ENCODE measurements at regions not wholly inside any gene's neighbourhood (a gene's known extent, or its start where the extent isn't known, plus 50 kb on each side); places are given as distances from the start of the nearest gene placed in this dataset.

- DNase-seq, result no peak
These were observed 156.5 kb downstream of the ERCC6L2 start for GRCh38 chr9:96031916-96032534.

GRCh38 chr9:96031366-96031824, 155.9 kb downstream of the ERCC6L2 start:
- peak; percentile 73 for DNase-seq

DNA sequence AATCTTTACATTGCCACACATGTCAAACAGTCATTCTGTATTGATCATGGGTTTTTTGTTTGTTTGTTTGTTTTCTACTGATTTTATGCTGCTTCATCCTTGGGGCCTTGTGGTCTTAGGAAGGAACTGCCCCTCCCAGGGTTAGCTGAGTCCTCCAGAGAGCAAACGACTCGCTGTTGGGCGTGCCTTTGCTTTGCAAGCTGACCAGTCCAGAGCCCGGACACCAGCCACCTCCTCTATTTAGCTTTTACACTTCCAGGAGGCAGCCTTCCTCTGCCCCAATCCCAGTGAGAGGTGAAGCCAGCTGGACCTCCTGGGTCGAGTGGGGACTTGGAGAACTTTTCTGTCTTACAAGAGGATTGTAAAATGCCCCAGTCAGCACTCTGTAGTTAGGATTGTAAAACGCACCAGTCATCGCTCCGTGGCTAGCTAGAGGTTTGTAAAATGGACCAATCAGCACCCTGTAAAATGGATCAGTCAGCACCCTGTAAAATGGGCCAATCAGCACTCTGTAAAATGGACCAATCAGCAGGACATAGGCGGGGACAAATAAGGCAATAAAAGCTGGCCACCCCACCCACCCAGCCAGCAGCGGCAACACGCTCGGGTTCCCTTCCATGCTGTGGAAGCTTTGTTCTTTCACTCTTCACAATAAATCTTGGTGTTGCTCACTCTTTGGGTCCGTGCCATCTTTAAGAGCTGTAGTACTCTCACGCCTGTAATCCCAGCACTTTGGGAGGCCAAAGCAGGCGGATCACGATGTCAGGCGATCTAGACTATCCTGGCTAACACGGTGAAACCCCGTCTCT, 154.4 kb downstream of the ERCC6L2 start:
- no peak for DNase-seq

DNA sequence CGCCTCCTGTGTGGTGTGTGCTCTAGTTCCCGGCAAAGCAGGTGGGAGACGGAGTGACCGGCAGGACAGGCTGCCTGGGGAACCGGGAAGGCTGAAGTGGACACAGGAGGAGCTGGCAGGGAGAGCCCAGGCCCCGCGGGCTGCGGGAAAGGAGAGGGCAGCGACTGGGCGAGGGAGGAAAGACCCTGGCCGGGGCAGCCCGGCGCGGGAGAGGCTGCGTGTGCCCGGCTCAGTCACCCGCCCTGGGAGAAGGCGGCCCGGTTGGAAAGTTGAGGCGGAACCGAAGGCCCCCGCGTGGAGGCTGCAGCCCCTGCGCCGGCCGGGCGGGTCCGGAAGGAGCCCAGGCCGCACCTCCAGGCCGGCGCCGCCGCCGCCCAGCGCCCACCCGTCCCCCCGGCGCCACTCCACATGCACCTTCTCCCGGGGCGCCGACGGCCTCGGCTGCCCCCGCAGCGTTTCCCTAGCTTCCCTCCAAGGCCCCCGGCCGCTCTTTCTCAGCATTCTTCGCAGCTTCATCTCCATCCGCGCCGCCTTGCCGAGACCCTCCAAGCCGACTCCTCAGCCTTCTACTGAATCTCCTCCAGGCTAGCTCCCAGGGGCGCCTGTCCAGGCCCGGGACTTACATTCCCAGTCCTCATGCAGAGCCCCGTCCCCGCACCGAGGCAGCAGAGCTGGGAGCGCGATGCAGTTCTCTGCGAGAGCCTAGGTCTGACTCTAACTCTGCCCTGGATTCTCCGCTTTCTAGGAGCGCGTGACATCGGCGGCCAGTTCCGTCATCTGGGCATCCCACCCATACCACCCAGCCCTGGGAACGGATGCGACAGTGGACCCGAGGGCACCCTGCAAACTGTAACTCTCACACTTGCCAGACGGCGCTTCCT, 152.0 kb downstream of the ERCC6L2 start:
- no peak for DNase-seq

- no peak for DNase-seq
These were observed 151.2 kb downstream of the ERCC6L2 start for GRCh38 chr9:96026655-96027213.

- DNase-seq, result no peak
These were observed 150.6 kb downstream of the ERCC6L2 start for GRCh38 chr9:96025995-96026602.

GRCh38 chr9:96023486-96023885, 148.0 kb downstream of the ERCC6L2 start:
- no peak for DNase-seq

- no peak for DNase-seq
These were observed 147.1 kb downstream of the ERCC6L2 start for GRCh38 chr9:96022445-96023051.

GRCh38 chr9:96021551-96022444, 146.3 kb downstream of the ERCC6L2 start:
- DNase-seq, result no peak

GRCh38 chr9:96020792-96021550, 145.5 kb downstream of the ERCC6L2 start:
- no peak for DNase-seq

GRCh38 chr9:96020300-96020791, 144.9 kb downstream of the ERCC6L2 start:
- DNase-seq, result no peak

Data from NCI-H446 treated with DMSO at 0.1 percent for 48 hours (cell line).